Keratinocyte (primary cell): ENCODE measurements at regions not wholly inside any gene's neighbourhood (a gene's known extent, or its start where the extent isn't known, plus 50 kb on each side); places are given as distances from the start of the nearest gene placed in this dataset.

Source experiments
- DNase-seq: peaks from one replicate; pipeline ENCODE4 v3.0.0-alpha.2; 2011; ENCODE audit warnings: low read depth, missing footprints, low spot score
- FAIRE-seq: peaks from 2 replicates; lab custom pipeline; 2011; peaks lifted over from hg19 to GRCh38; lab: Jason Lieb, UNC
- H2AFZ ChIP-seq: 2 replicates; pipeline ENCODE4 v1.6.0; 2012; ENCODE audit warnings: low read length, control low read depth, inconsistent platforms; ENCODE audit not compliant: control insufficient read depth
- H3K27ac ChIP-seq: 2 replicates; pipeline ENCODE4 v1.5.1; 2011; ENCODE audit warnings: low read length; ENCODE audit not compliant: control insufficient read depth, insufficient read depth
- H3K27me3 ChIP-seq: 3 replicates; pipeline ENCODE4 v1.6.0; 2011; ENCODE audit warnings: low read length; ENCODE audit not compliant: control insufficient read depth, insufficient read depth; ENCODE audit errors: extremely low read depth
- H3K36me3 ChIP-seq, 2 experiments: 2 replicates in 1 of 2; 3 replicates in 1 of 2; pipeline ENCODE4 v1.5.1; 2011; ENCODE audit warnings: low read length in 2 of 2, mild to moderate bottlenecking in 1 of 2; ENCODE audit not compliant: control insufficient read depth in 2 of 2, insufficient read depth in 2 of 2; ENCODE audit errors: extremely low read depth in 1 of 2
- H3K4me1 ChIP-seq: 3 replicates; pipeline ENCODE4 v1.5.1; 2011; ENCODE audit warnings: low read length; ENCODE audit not compliant: control insufficient read depth, insufficient read depth; ENCODE audit errors: extremely low read depth
- H3K4me2 ChIP-seq: 3 replicates; pipeline ENCODE4 v1.6.0; 2011; ENCODE audit warnings: low read depth, low read length; ENCODE audit not compliant: control insufficient read depth, insufficient read depth; ENCODE audit errors: extremely low read depth
- H3K4me3 ChIP-seq, 3 experiments: fragments of 200-600 bp in 1 of 3; sonication (generic) in 1 of 3; 2 replicates in 2 of 3; 3 replicates in 1 of 3; pipeline ENCODE4 v1.5.1; 2011 to 2016; ENCODE audit warnings: low read length in 3 of 3, mild to moderate bottlenecking in 3 of 3, control low read depth in 2 of 3, inconsistent platforms in 1 of 3, low read depth in 1 of 3, mixed read lengths in 1 of 3, mixed run types in 1 of 3, moderate library complexity in 1 of 3; ENCODE audit not compliant: control insufficient read depth in 2 of 3, insufficient read depth in 2 of 3; ENCODE audit errors: extremely low read depth in 1 of 3
- H3K79me2 ChIP-seq: 2 replicates; pipeline ENCODE4 v1.6.0; 2012; ENCODE audit warnings: low read length; ENCODE audit not compliant: control insufficient read depth, insufficient read depth
- H3K9ac ChIP-seq: 3 replicates; pipeline ENCODE4 v1.6.0; 2011; ENCODE audit warnings: low read length; ENCODE audit not compliant: control insufficient read depth, insufficient read depth; ENCODE audit errors: extremely low read depth
- H3K9me1 ChIP-seq: 3 replicates; pipeline ENCODE4 v1.6.0; 2011; ENCODE audit warnings: low read length; ENCODE audit not compliant: control insufficient read depth, insufficient read depth; ENCODE audit errors: extremely low read depth
- H3K9me3 ChIP-seq: 2 replicates; pipeline ENCODE4 v1.5.1; 2012; ENCODE audit warnings: low read depth, low read length; ENCODE audit not compliant: control insufficient read depth
- H4K20me1 ChIP-seq: 3 replicates; pipeline ENCODE4 v1.6.0; 2011; ENCODE audit warnings: low read length; ENCODE audit not compliant: control insufficient read depth, insufficient read depth; ENCODE audit errors: extremely low read depth
- EZH2 ChIP-seq: IDR thresholded peaks from one replicate; pipeline ENCODE4 v1.6.1; 2012; ENCODE audit warnings: inconsistent platforms, mild to moderate bottlenecking, low read length, moderate library complexity
- dilution Hi-C: fragments of 300-500 bp; cut with MboI; formaldehyde crosslinking; loops from one replicate; pipeline ENCODE4 v1.7.0; 2020; ENCODE audit warnings: low sequenced_read_pairs; ENCODE audit not compliant: extremely low pct_ligation_motif_present
- TF ChIP-seq, protein P1 (sequence below), 3 experiments: IDR thresholded peaks in 1 of 3; conservative IDR thresholded peaks in 1 of 3; optimal IDR thresholded peaks in 1 of 3; 2 replicates in 2 of 3; 3 replicates in 1 of 3; pipeline versions ENCODE3 to v1.5.1; 2011; ENCODE audit warnings: low read length in 3 of 3, mild to moderate bottlenecking in 3 of 3, moderate library complexity in 2 of 3, control low read depth in 1 of 3, inconsistent platforms in 1 of 3; ENCODE audit not compliant: insufficient read depth in 2 of 3; ENCODE audit errors: extremely low read depth in 1 of 3

DNA sequence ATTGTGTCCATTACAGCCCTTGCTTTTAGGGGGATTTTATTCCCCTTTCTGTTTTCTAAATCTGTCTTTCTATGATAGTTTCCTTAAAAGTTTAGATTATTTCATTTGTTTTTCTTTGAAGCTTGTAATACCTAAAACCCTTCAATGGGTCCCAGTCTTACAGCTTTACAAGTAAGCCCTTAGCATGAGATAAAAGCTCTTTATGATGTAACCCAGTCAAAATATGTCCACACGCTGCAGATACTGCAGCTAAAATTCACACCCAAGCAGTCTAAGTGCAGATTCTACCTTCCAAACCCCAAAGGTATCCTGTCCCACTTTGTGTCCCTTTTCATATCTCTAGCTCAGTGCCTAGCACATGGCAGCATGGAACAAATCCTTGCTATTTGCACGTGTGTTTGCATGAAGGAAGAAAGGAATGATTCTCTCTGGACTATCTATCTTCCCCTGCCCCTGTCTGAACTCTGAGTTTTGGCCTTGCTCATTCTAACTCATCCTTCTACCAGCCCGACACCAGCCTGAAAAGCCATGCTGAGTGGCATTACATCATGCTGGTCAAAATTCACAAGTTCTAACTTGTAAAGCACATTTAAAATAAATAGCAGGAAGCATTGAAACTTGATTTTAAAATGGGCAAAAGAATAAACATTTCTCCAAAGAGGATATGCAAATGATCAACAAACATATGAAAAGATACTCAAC, 623.2 kb downstream of the IRS1 start:
- dilution Hi-C loops: no loop called here
- H3K4me3 ChIP-seq: no peak overlapping the region

DNA sequence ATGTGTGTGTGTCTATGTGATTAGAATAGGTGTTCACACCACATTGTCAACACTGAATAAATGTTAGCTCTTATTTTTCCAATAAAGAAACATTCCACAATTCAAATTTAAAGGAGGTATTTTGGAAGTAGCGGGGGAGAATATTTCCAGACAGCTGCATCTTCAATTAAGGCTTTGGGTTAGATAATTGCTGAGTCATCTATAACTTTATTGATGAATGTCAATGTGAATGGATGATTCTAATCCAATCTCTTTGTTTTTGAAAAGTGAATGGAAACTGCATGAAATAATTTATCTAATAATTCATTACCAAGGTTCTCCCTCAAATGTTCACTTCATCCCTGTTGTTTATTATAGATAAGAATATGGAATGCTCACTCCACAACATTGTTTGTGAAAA, 625.2 kb downstream of the IRS1 start:
- no peaks in the 10 kb centered on the region for H3K36me3 ChIP-seq
- no peaks in the 10 kb centered on the region for H4K20me1 ChIP-seq
- no peaks in the 10 kb centered on the region for H3K4me1 ChIP-seq
- dilution Hi-C loops: no loop called here
- no peak overlapping the region for H3K9ac ChIP-seq
- peaks cover 9% of the 10 kb centered on the region for H3K9me3 ChIP-seq
- DNase-seq (no peak), FAIRE-seq (no peak)
- no peak overlapping the region for H3K4me3 ChIP-seq
- no peaks in the 10 kb centered on the region for H3K79me2 ChIP-seq
- H3K9me1 ChIP-seq: no peaks in the 10 kb centered on the region
- no peak overlapping the region for H2AFZ ChIP-seq
- TF ChIP-seq, protein P1, sequence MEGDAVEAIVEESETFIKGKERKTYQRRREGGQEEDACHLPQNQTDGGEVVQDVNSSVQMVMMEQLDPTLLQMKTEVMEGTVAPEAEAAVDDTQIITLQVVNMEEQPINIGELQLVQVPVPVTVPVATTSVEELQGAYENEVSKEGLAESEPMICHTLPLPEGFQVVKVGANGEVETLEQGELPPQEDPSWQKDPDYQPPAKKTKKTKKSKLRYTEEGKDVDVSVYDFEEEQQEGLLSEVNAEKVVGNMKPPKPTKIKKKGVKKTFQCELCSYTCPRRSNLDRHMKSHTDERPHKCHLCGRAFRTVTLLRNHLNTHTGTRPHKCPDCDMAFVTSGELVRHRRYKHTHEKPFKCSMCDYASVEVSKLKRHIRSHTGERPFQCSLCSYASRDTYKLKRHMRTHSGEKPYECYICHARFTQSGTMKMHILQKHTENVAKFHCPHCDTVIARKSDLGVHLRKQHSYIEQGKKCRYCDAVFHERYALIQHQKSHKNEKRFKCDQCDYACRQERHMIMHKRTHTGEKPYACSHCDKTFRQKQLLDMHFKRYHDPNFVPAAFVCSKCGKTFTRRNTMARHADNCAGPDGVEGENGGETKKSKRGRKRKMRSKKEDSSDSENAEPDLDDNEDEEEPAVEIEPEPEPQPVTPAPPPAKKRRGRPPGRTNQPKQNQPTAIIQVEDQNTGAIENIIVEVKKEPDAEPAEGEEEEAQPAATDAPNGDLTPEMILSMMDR (optimal IDR thresholded peaks at IDR 0.05 in 1 of 3, IDR thresholded peaks at IDR 0.05 in 1 of 3, conservative IDR thresholded peaks at IDR 0.05 in 1 of 3; ENCODE audit: extremely low read depth in 1 of 3, insufficient read depth in 2 of 3, low read length in 3 of 3): no peak
- no peak for TF ChIP-seq EZH2
- no peaks in the 10 kb centered on the region for H3K27me3 ChIP-seq
- no peak overlapping the region for H3K27ac ChIP-seq
- H3K4me2 ChIP-seq: no peak overlapping the region

More for the DNA sequence above, 623.2 kb downstream of the IRS1 start:
- H2AFZ ChIP-seq: no peak overlapping the region
- no peaks in the 10 kb centered on the region for H3K9me1 ChIP-seq
- no peak overlapping the region for H3K9ac ChIP-seq
- FAIRE-seq: no peak
- no peak for TF ChIP-seq EZH2
- TF ChIP-seq, protein P1 (optimal IDR thresholded peaks at IDR 0.05 in 1 of 3, IDR thresholded peaks at IDR 0.05 in 1 of 3, conservative IDR thresholded peaks at IDR 0.05 in 1 of 3; ENCODE audit: extremely low read depth in 1 of 3, insufficient read depth in 2 of 3, low read length in 3 of 3): no peak
- no peaks in the 10 kb centered on the region for H3K27me3 ChIP-seq
- DNase-seq: no peak
- H3K36me3 ChIP-seq: no peaks in the 10 kb centered on the region
- no peak overlapping the region for H3K4me2 ChIP-seq
- H4K20me1 ChIP-seq: no peaks in the 10 kb centered on the region
- no peak overlapping the region for H3K27ac ChIP-seq
- no peaks in the 10 kb centered on the region for H3K79me2 ChIP-seq
- no peaks in the 10 kb centered on the region for H3K4me1 ChIP-seq
- peaks cover 20% of the 10 kb centered on the region for H3K9me3 ChIP-seq
